Myocyte (in vitro differentiated cells): ENCODE measurements at regions not wholly inside any gene's neighbourhood (a gene's known extent, or its start where the extent isn't known, plus 50 kb on each side); places are given as distances from the start of the nearest gene placed in this dataset.

ENCODE experiments used
- DNase-seq: peaks from one replicate; pipeline ENCODE4 v3.0.0-alpha.2; 2012; ENCODE audit warnings: low read depth

GRCh38 chr1:234554218-234554697 lies 55.7 kb downstream of the IRF2BP2 start:
- DNase-seq: no peak

- DNase-seq: peak; percentile 27
Observed at GRCh38 chr1:234553240-234554188, 56.5 kb downstream of the IRF2BP2 start.

GRCh38 chr1:234551032-234551378 lies 59.0 kb downstream of the IRF2BP2 start:
- DNase-seq: no peak

- DNase-seq: no peak
Observed at GRCh38 chr1:234550341-234551031, 59.5 kb downstream of the IRF2BP2 start.

GRCh38 chr1:234549447-234550021 lies 60.4 kb downstream of the IRF2BP2 start:
- no peak for DNase-seq

GRCh38 chr1:234546890-234547788 lies 62.8 kb downstream of the IRF2BP2 start:
- DNase-seq: peak; percentile 77

GRCh38 chr1:234546387-234546704 lies 63.6 kb downstream of the IRF2BP2 start:
- DNase-seq: no peak

GRCh38 chr1:234545517-234546386 lies 64.2 kb downstream of the IRF2BP2 start:
- no peak for DNase-seq

DNA sequence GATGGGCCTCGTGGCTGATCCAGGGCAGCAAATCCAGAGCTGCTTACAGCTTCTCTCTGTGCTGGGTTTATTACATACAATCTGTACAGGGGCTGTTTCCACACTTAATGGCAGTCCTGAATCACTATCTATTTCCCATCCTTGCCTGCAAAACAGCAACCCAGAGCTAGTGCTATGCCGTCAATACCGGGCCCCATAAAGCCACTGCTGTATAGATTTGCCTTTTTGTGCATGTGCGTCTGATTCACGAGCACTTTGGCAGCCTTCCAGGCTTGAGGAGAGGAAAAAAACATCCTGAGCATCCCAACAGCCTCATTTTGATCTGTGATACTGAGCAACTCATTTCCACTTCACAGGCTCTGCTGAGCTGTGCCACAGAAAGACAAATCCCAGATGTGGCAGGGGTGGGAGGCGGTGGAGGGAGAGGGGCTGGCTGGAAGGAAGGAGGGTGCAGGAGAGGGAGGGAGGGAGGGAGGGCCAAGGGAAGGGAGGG lies 65.2 kb upstream of the TARBP1 start:
- peak; percentile 72 for DNase-seq

- DNase-seq: no peak
Observed at GRCh38 chr1:234543442-234544086, 64.6 kb upstream of the TARBP1 start.

DNA sequence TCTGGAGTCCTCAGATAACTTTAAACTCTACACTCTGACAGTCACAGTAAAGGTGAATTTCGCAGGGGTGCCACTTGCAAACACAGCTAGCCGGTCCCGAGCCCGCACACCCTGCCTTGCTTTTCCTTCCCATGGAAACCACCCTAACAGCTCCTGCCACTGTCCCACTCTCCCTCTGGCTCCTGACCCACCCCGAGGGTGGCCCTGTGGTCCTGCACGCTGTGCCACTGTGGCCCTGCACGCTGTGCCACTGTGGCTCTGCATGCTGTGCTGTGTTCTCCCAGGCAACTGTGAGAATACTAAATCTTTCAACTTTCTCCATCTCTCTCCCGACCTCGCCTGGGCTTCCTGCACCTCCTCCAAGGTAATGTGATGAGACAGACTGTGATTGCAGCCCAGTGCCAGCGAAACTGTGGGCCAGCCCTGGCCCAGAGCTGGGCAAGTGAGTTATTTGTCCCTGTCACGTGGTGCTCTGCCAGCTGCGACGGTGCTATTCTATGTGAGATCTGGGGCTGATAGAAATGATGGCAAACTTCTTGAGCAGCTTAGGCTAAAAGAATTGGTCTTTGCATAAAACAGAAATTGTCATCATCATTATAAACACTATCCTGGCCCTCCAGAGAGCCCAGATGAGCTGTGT lies 63.4 kb upstream of the TARBP1 start:
- no peak for DNase-seq

GRCh38 chr1:234541286-234541975 lies 62.5 kb upstream of the TARBP1 start:
- DNase-seq: no peak

DNA sequence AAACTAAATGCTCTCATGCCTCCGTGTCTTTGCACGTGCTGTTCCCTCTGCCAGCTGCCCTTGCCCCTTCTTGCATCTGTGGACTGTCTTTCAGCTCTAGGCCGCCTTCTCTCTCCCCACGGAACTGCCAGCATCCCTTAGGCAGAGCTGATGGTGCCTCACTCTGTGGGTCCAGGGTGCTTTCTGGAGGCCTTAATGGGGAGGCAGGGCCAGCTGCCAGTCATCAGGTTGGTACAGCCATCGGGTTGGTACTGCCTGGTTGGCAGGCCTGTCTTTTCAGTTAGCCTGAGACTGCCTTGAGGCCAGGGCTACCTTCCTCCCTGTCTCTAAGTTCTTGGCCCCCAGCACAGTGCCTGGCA lies 61.4 kb upstream of the TARBP1 start:
- no peak for DNase-seq

GRCh38 chr1:234539666-234540403 lies 60.9 kb upstream of the TARBP1 start:
- DNase-seq: no peak

GRCh38 chr1:234538930-234539649 lies 60.1 kb upstream of the TARBP1 start:
- DNase-seq: no peak

GRCh38 chr1:234538062-234538731 lies 59.2 kb upstream of the TARBP1 start:
- DNase-seq: no peak
